HCT116 (cell line): ENCODE measurements at regions not wholly inside any gene's neighbourhood (a gene's known extent, or its start where the extent isn't known, plus 50 kb on each side); places are given as distances from the start of the nearest gene placed in this dataset.

Source experiments
- ATAC-seq: fragments of 200-7000 bp; cut with Tn5 transposase; 2 replicates; pipeline ENCODE4 v1.9.1; 2020; ENCODE audit warnings: mild to moderate bottlenecking, moderate library complexity
- BruUV-seq: library from RNA; stranded (reverse); fragments of 400-500 nt; replicated peaks from 2 replicates; lab custom pipeline; 2021; lab: Mats Ljungman, UMichigan
- CTCF ChIA-PET: fragments of 300-600 bp; sonication (Branson Sonifier 250); formaldehyde crosslinking; loops from one replicate; lab custom pipeline; 2021; ENCODE audit warnings: antibody characterized with exemption; lab: Charles Lee
- POLR2A ChIA-PET: fragments of 300-600, 350-600 bp; sonication (Branson Sonifier 250); formaldehyde crosslinking; loops from one replicate; lab custom pipeline; 2021; ENCODE audit warnings: antibody characterized with exemption; lab: Charles Lee
- RAD21 ChIA-PET, 2 experiments: fragments of 300-600 bp; sonication (Branson Sonifier 250); formaldehyde crosslinking; loops; one replicate each; lab custom pipeline; 2023; ENCODE audit warnings: low total read pairs in 2 of 2; ENCODE audit not compliant: uncharacterized antibody in 2 of 2, unreplicated experiment in 2 of 2, low non-redundant PET in 1 of 2; lab: Charles Lee
- DNase-seq: peaks from one replicate; pipeline ENCODE4 v3.0.0-alpha.2; 2010; ENCODE audit warnings: low read depth, low spot score
- H2AFZ ChIP-seq: fragments of 200-600 bp; shearing (Covaris generic), sonication (generic); 2 replicates; pipeline ENCODE4 v1.6.1; 2017; ENCODE audit warnings: low read depth, mixed run types, mixed read lengths, antibody characterized with exemption, low read length; ENCODE audit not compliant: poor library complexity, severe bottlenecking
- H3K27ac ChIP-seq: 2 replicates; pipeline ENCODE4 v1.5.1; 2012; ENCODE audit warnings: low read depth, low read length
- H3K27me3 ChIP-seq: fragments of 200-600 bp; sonication (generic); 2 replicates; pipeline ENCODE4 v1.6.1; 2016; ENCODE audit warnings: mixed run types, low read length, mixed read lengths; ENCODE audit not compliant: insufficient read depth
- H3K36me3 ChIP-seq, 2 experiments: fragments of 200-500 bp in 1 of 2; fragments of 200-600 bp in 1 of 2; sonication (Bioruptor generic) in 1 of 2; sonication (generic) in 1 of 2; 2 replicates each; pipeline versions ENCODE4 v1.5.1 to v1.6.1; 2014 to 2016; ENCODE audit warnings: low read length in 2 of 2, inconsistent platforms in 1 of 2, mixed read lengths in 1 of 2, mixed run types in 1 of 2; ENCODE audit not compliant: insufficient read depth in 2 of 2, control insufficient read depth in 1 of 2
- H3K4me1 ChIP-seq, 2 experiments: fragments of 200-600 bp in 1 of 2; sonication (generic) in 1 of 2; 2 replicates each; pipeline versions ENCODE4 v1.5.1 to v1.6.1; 2012 to 2017; ENCODE audit warnings: low read length in 2 of 2, inconsistent platforms in 1 of 2, mild to moderate bottlenecking in 1 of 2, mixed read lengths in 1 of 2, mixed run types in 1 of 2, moderate library complexity in 1 of 2; ENCODE audit not compliant: insufficient read depth in 2 of 2, control insufficient read depth in 1 of 2
- H3K4me2 ChIP-seq: fragments of 200-600 bp; sonication (generic); 2 replicates; pipeline ENCODE4 v1.6.1; 2017; ENCODE audit warnings: mixed run types, low read length, mixed read lengths
- H3K4me3 ChIP-seq, 2 experiments: fragments of 200-600 bp in 1 of 2; sonication (generic) in 1 of 2; replicated peaks in 1 of 2; 2 replicates each; pipeline ENCODE4 v1.5.1; 2011 to 2016; ENCODE audit warnings: low read length in 2 of 2, control low read depth in 1 of 2, low read depth in 1 of 2, mild to moderate bottlenecking in 1 of 2, mixed read lengths in 1 of 2, mixed run types in 1 of 2
- H3K79me2 ChIP-seq: fragments of 200-600 bp; sonication (generic); 2 replicates; pipeline ENCODE4 v1.6.1; 2017; ENCODE audit warnings: mild to moderate bottlenecking, mixed run types, low read length, moderate library complexity, mixed read lengths; ENCODE audit not compliant: insufficient read depth
- H3K9ac ChIP-seq: fragments of 200-600 bp; sonication (generic); 2 replicates; pipeline ENCODE4 v1.6.1; 2016; ENCODE audit warnings: low read length, mixed read lengths
- H3K9me2 ChIP-seq: fragments of 200-600 bp; sonication (generic), shearing (Covaris generic); 2 replicates; pipeline ENCODE4 v1.6.1; 2017; ENCODE audit warnings: mixed run types, mild to moderate bottlenecking, moderate library complexity; ENCODE audit not compliant: insufficient read depth
- H3K9me3 ChIP-seq, 2 experiments: fragments of 200-500 bp in 1 of 2; fragments of 200-600 bp in 1 of 2; sonication (Bioruptor generic) in 1 of 2; sonication (generic) in 1 of 2; 2 replicates each; pipeline ENCODE4 v1.6.1; 2014 to 2017; ENCODE audit warnings: low read length in 2 of 2, mixed read lengths in 2 of 2, inconsistent platforms in 1 of 2, low read depth in 1 of 2, mild to moderate bottlenecking in 1 of 2, mixed run types in 1 of 2, moderate library complexity in 1 of 2; ENCODE audit not compliant: control insufficient read depth in 1 of 2, insufficient read depth in 1 of 2
- H4K20me1 ChIP-seq: fragments of 200-600 bp; sonication (generic), shearing (Covaris generic); 2 replicates; pipeline ENCODE4 v1.6.1; 2017; ENCODE audit warnings: mixed run types, mild to moderate bottlenecking, moderate library complexity; ENCODE audit not compliant: insufficient read depth
- ATF3 ChIP-seq: IDR thresholded peaks from 2 replicates; pipeline ENCODE4 v1.6.1; 2012
- CBX3 ChIP-seq: IDR thresholded peaks from 2 replicates; pipeline ENCODE4 v1.6.1; 2012; ENCODE audit warnings: low read depth
- CEBPB ChIP-seq: IDR thresholded peaks from 2 replicates; pipeline ENCODE4 v1.6.1; 2012; ENCODE audit warnings: low read depth
- ELF1 ChIP-seq: IDR thresholded peaks from 2 replicates; pipeline ENCODE4 v1.6.1; 2012; ENCODE audit warnings: low read depth, borderline replicate concordance
- EZH2 ChIP-seq: fragments of 200-600 bp; sonication (generic); IDR thresholded peaks from 2 replicates; pipeline ENCODE4 v1.6.1; 2017; ENCODE audit warnings: antibody characterized with exemption, mixed run types
- EZH2phosphoT487 ChIP-seq: fragments of 200-600 bp; IDR thresholded peaks from 2 replicates; pipeline ENCODE4 v1.6.1; 2018; ENCODE audit warnings: antibody characterized with exemption, borderline replicate concordance
- FOSL1 ChIP-seq: IDR thresholded peaks from 2 replicates; pipeline ENCODE4 v1.6.1; 2012; ENCODE audit warnings: low read depth
- MAX ChIP-seq: IDR thresholded peaks from 2 replicates; pipeline ENCODE4 v1.6.1; 2012
- POLR2AphosphoS5 ChIP-seq: IDR thresholded peaks from 2 replicates; pipeline ENCODE4 v1.6.1; 2011; ENCODE audit warnings: mild to moderate bottlenecking, low read depth, low read length, moderate library complexity
- RAD21 ChIP-seq: IDR thresholded peaks from 2 replicates; pipeline ENCODE4 v1.6.1; 2012; ENCODE audit warnings: low read depth, mild to moderate bottlenecking
- REST ChIP-seq: IDR thresholded peaks from 2 replicates; pipeline ENCODE4 v1.6.1; 2012; ENCODE audit warnings: low read depth
- SIN3A ChIP-seq: IDR thresholded peaks from 2 replicates; pipeline ENCODE4 v1.6.1; 2012; ENCODE audit warnings: low read depth
- TCF7L2 ChIP-seq: IDR thresholded peaks from 2 replicates; pipeline ENCODE4 v1.7.0; 2011; ENCODE audit warnings: borderline replicate concordance, inconsistent platforms; ENCODE audit not compliant: insufficient read depth, insufficient read length; ENCODE audit errors: extremely low read depth
- ZBTB33 ChIP-seq: IDR thresholded peaks from 2 replicates; pipeline ENCODE4 v1.6.1; 2011; ENCODE audit warnings: mild to moderate bottlenecking, low read length, moderate library complexity; ENCODE audit not compliant: insufficient replicate concordance; ENCODE audit errors: extremely low read depth
- intact Hi-C: fragments of 100-400 bp; cut with micrococcal nuclease; formaldehyde crosslinking; loops from 2 replicates; pipeline ENCODE4 v1.10.0; 2022

GRCh38 chr10:65858841-65859240 lies 1067.0 kb upstream of the LRRTM3 start:
- no peaks in the 10 kb centered on the region for H3K36me3 ChIP-seq
- intact Hi-C loops = no loop called here
- no TSS peak for BruUV-seq
- no peaks in the 10 kb centered on the region for H3K9me2 ChIP-seq
- no peak overlapping the region for H3K4me2 ChIP-seq
- no peak overlapping the region for H3K4me3 ChIP-seq
- no peaks in the 10 kb centered on the region for H3K79me2 ChIP-seq
- no peak overlapping the region for H2AFZ ChIP-seq
- H3K27me3 ChIP-seq = no peaks in the 10 kb centered on the region
- ATAC-seq (no peak), DNase-seq (no peak)
- POLR2A ChIA-PET = no interaction called here
- no peaks in the 10 kb centered on the region for H4K20me1 ChIP-seq
- CTCF ChIA-PET = no interaction called here
- H3K4me1 ChIP-seq = peaks cover 3 to 10% of the 10 kb centered on the region in 2 experiments; a peak in 2 of 4 replicates
- H3K9me3 ChIP-seq = no peaks in the 10 kb centered on the region
- no peak overlapping the region for H3K27ac ChIP-seq
- H3K9ac ChIP-seq = no peak overlapping the region
- TF ChIP-seq RAD21 = no peak
- TF ChIP-seq CBX3 = no peak
- TF ChIP-seq SIN3A = no peak
- TF ChIP-seq TCF7L2 = no peak
- no peak for TF ChIP-seq ELF1
- no peak for TF ChIP-seq ATF3
- no peak for TF ChIP-seq REST
- TF ChIP-seq ZBTB33 = no peak
- TF ChIP-seq CEBPB = no peak
- TF ChIP-seq EZH2 = no peak
- TF ChIP-seq FOSL1 = no peak
- TF ChIP-seq MAX = no peak
- no peak for TF ChIP-seq POLR2AphosphoS5
- no peak for TF ChIP-seq EZH2phosphoT487
- RAD21 ChIA-PET = no interaction called here
